Neural progenitor cell (in vitro differentiated cells): ENCODE measurements at regions not wholly inside any gene's neighbourhood (a gene's known extent, or its start where the extent isn't known, plus 50 kb on each side); places are given as distances from the start of the nearest gene placed in this dataset.

Experiments
- DNase-seq: peaks from one replicate; pipeline ENCODE4 v3.0.0-alpha.2; 2016; ENCODE audit warnings: low spot score
- H2AFZ ChIP-seq: fragments of 200-600 bp; sonication (generic); replicated peaks from 2 replicates; pipeline ENCODE4 v1.6.1; 2016; ENCODE audit warnings: antibody characterized with exemption
- H3F3A ChIP-seq: fragments of 200-600 bp; sonication (generic); 2 replicates; pipeline ENCODE4 v1.6.1; 2016; ENCODE audit warnings: antibody characterized with exemption, low read depth
- H3K27ac ChIP-seq: fragments of 200-600 bp; sonication (generic); 2 replicates; pipeline ENCODE4 v1.5.1; 2016; ENCODE audit warnings: mild to moderate bottlenecking
- H3K27me3 ChIP-seq: fragments of 200-600 bp; sonication (generic); 2 replicates; pipeline ENCODE4 v1.6.1; 2016; ENCODE audit warnings: mild to moderate bottlenecking, moderate library complexity
- H3K36me3 ChIP-seq: fragments of 200-600 bp; sonication (generic); 2 replicates; pipeline ENCODE4 v1.5.1; 2016
- H3K4me1 ChIP-seq: fragments of 200-600 bp; sonication (generic); 2 replicates; pipeline ENCODE4 v1.6.1; 2016; ENCODE audit warnings: mixed run types
- H3K4me2 ChIP-seq: fragments of 200-600 bp; sonication (generic); 2 replicates; pipeline ENCODE4 v1.6.1; 2016
- H3K4me3 ChIP-seq: fragments of 200-600 bp; sonication (generic); 2 replicates; pipeline ENCODE4 v1.5.1; 2016
- H3K79me2 ChIP-seq: fragments of 200-600 bp; sonication (generic); 2 replicates; pipeline ENCODE4 v1.6.1; 2016; ENCODE audit warnings: low read depth
- H3K9ac ChIP-seq: fragments of 200-600 bp; sonication (generic); 2 replicates; pipeline ENCODE4 v1.6.1; 2016
- H3K9me3 ChIP-seq: fragments of 200-600 bp; sonication (generic); 2 replicates; pipeline ENCODE4 v1.5.1; 2016; ENCODE audit warnings: low read depth
- H4K20me1 ChIP-seq: fragments of 200-600 bp; sonication (generic); 2 replicates; pipeline ENCODE4 v1.6.1; 2016; ENCODE audit warnings: low read depth
- H3K27ac Mint-ChIP-seq: 3 replicates; pipeline ENCODE4 v1.8.0; 2021; ENCODE audit warnings: mixed read lengths
- H3K27me3 Mint-ChIP-seq: 2 replicates; pipeline ENCODE4 v1.8.0; 2022; ENCODE audit warnings: low read depth, mild to moderate bottlenecking, inconsistent platforms, moderate library complexity, mixed read lengths; ENCODE audit not compliant: insufficient read depth
- H3K36me3 Mint-ChIP-seq: 3 replicates; pipeline ENCODE4 v1.8.0; 2021; ENCODE audit warnings: mixed read lengths
- H3K4me1 Mint-ChIP-seq: 3 replicates; pipeline ENCODE4 v1.8.0; 2021; ENCODE audit warnings: mixed read lengths
- H3K4me3 Mint-ChIP-seq: 3 replicates; pipeline ENCODE4 v1.8.0; 2021; ENCODE audit warnings: mild to moderate bottlenecking, moderate library complexity, mixed read lengths
- H3K9me3 Mint-ChIP-seq: 3 replicates; pipeline ENCODE4 v1.8.0; 2020; ENCODE audit warnings: mixed read lengths
- CTCF ChIP-seq: fragments of 200-600 bp; sonication (generic); IDR thresholded peaks from 2 replicates; pipeline ENCODE4 v1.5.1; 2017; ENCODE audit warnings: antibody characterized with exemption, mild to moderate bottlenecking
- EZH2 ChIP-seq: fragments of 200-600 bp; sonication (generic); IDR thresholded peaks from 2 replicates; pipeline ENCODE4 v1.6.1; 2017; ENCODE audit warnings: antibody characterized with exemption, mild to moderate bottlenecking, moderate library complexity
- EZH2phosphoT487 ChIP-seq: fragments of 200-600 bp; sonication (generic); IDR thresholded peaks from 2 replicates; pipeline ENCODE4 v1.6.1; 2017; ENCODE audit warnings: antibody characterized with exemption

GRCh38 chr11:112396076-112396475 lies 135.4 kb upstream of the PLET1 start:
- Mint-ChIP-seq H3K4me1 (peaks cover 40% of the 10 kb centered on the region), H3K27ac (no peak overlapping the region), H3K36me3 (no peaks in the 10 kb centered on the region), H3K9me3 (no peaks in the 10 kb centered on the region), H3K4me3 (no peak overlapping the region), H3K27me3 (peaks cover 4% of the 10 kb centered on the region)
- Histone ChIP-seq H3F3A (no peaks in the 10 kb centered on the region), H3K4me1 (no peaks in the 10 kb centered on the region), H4K20me1 (no peaks in the 10 kb centered on the region), H3K27me3 (no peaks in the 10 kb centered on the region), H3K79me2 (no peaks in the 10 kb centered on the region), H2AFZ (no peak overlapping the region), H3K36me3 (no peaks in the 10 kb centered on the region), H3K4me2 (no peak overlapping the region), H3K9ac (no peak overlapping the region), H3K4me3 (no peak overlapping the region), H3K27ac (no peak overlapping the region), H3K9me3 (no peaks in the 10 kb centered on the region)
- no peak for DNase-seq
- TF ChIP-seq EZH2phosphoT487 (no peak), EZH2 (no peak), CTCF (no peak)

GRCh38 chr11:112398798-112399478 lies 138.3 kb upstream of the PLET1 start:
- Mint-ChIP-seq H3K36me3 (no peaks in the 10 kb centered on the region), H3K27ac (peak overlapping the region; percentile 29), H3K4me3 (no peak overlapping the region), H3K4me1 (peaks cover 29% of the 10 kb centered on the region), H3K27me3 (peaks cover 14% of the 10 kb centered on the region), H3K9me3 (no peaks in the 10 kb centered on the region)
- Histone ChIP-seq H3K9ac (no peak overlapping the region), H3K36me3 (no peaks in the 10 kb centered on the region), H3K4me1 (no peaks in the 10 kb centered on the region), H3K4me3 (no peak overlapping the region), H3K27ac (no peak overlapping the region), H3F3A (no peaks in the 10 kb centered on the region), H4K20me1 (no peaks in the 10 kb centered on the region), H3K79me2 (no peaks in the 10 kb centered on the region), H2AFZ (no peak overlapping the region), H3K27me3 (no peaks in the 10 kb centered on the region), H3K9me3 (no peaks in the 10 kb centered on the region), H3K4me2 (no peak overlapping the region)
- TF ChIP-seq EZH2phosphoT487 (no peak), EZH2 (no peak), CTCF (no peak)
- no peak for DNase-seq

- no peak overlapping the region for H3K9ac ChIP-seq
- no peaks in the 10 kb centered on the region for H3K79me2 ChIP-seq
- H4K20me1 ChIP-seq, result no peaks in the 10 kb centered on the region
- Mint-ChIP-seq H3K9me3 (no peaks in the 10 kb centered on the region), H3K27ac (no peak overlapping the region), H3K4me3 (no peak overlapping the region), H3K4me1 (peaks cover 30% of the 10 kb centered on the region), H3K27me3 (peaks cover 14% of the 10 kb centered on the region), H3K36me3 (no peaks in the 10 kb centered on the region)
- no peaks in the 10 kb centered on the region for H3K27me3 ChIP-seq
- peaks cover 5% of the 10 kb centered on the region for H3K4me1 ChIP-seq
- H3K27ac ChIP-seq, result no peak overlapping the region
- DNase-seq, result no peak
- H3K4me3 ChIP-seq, result no peak overlapping the region
- H3K36me3 ChIP-seq, result no peaks in the 10 kb centered on the region
- H2AFZ ChIP-seq, result no peak overlapping the region
- no peaks in the 10 kb centered on the region for H3F3A ChIP-seq
- H3K4me2 ChIP-seq, result no peak overlapping the region
- no peaks in the 10 kb centered on the region for H3K9me3 ChIP-seq
- TF ChIP-seq CTCF (no peak), EZH2phosphoT487 (no peak), EZH2 (no peak)
Observed at GRCh38 chr11:112400476-112401014, 139.9 kb upstream of the PLET1 start.
